ENCODE measurements at regions not wholly inside any gene's neighbourhood (a gene's known extent, or its start where the extent isn't known, plus 50 kb on each side); places are given as distances from the start of the nearest gene placed in this dataset.
"Not testable (repeated sequence)": the region's sequence is repeated elsewhere in the genome, so short reads cannot be mapped to it uniquely, and the experiment has no call there.

GRCh38 chr4:60663769-60664168 is 536.4 kb upstream of the ADGRL3 start:
- intact Hi-C loops (cut with DNase I; ENCODE audit: low total_unique reads) = no loop called here
- TF ChIP-seq POLR2AphosphoS5 (IDR thresholded peaks at IDR 0.05) (no peak), POLR2A (IDR thresholded peaks at IDR 0.05) (no peak), EP300 (IDR thresholded peaks at IDR 0.05) (no peak), CTCF (IDR thresholded peaks at IDR 0.05) (no peak)
- DNase-seq = no peak
- WGBS, 5 donors = 83 to 94% (median 92%) methylated on average over 4 of the region's 4 CpGs
- no peak overlapping the region for H3K27ac ChIP-seq
- H3K4me1 ChIP-seq = no peaks in the 10 kb centered on the region
- H3K9me3 ChIP-seq = no peaks in the 10 kb centered on the region
- no peaks in the 10 kb centered on the region for H3K27me3 ChIP-seq
- no peaks in the 10 kb centered on the region for H3K36me3 ChIP-seq
- no peak overlapping the region for H3K4me3 ChIP-seq

- intact Hi-C loops (cut with DNase I; ENCODE audit: low total_unique reads) = no loop called here
- DNase-seq = no peak
- Histone ChIP-seq H3K36me3 (no peaks in the 10 kb centered on the region), H3K4me3 (no peak overlapping the region), H3K4me1 (no peaks in the 10 kb centered on the region), H3K9me3 (no peaks in the 10 kb centered on the region), H3K27me3 (no peaks in the 10 kb centered on the region), H3K27ac (no peak overlapping the region)
- no peak for TF ChIP-seq POLR2A (IDR thresholded peaks at IDR 0.05)
- TF ChIP-seq CTCF (IDR thresholded peaks at IDR 0.05) = no peak
- no peak for TF ChIP-seq EP300 (IDR thresholded peaks at IDR 0.05)
- TF ChIP-seq POLR2AphosphoS5 (IDR thresholded peaks at IDR 0.05) = no peak
- 48 to 58% (median 50%) methylated on average over 1 of the region's 1 CpG for WGBS, 5 donors
These were observed 517.2 kb upstream of the ADGRL3 start for GRCh38 chr4:60682901-60683300.

- TF ChIP-seq POLR2AphosphoS5 (IDR thresholded peaks at IDR 0.05) = no peak
- no peak for TF ChIP-seq CTCF (IDR thresholded peaks at IDR 0.05)
- TF ChIP-seq POLR2A (IDR thresholded peaks at IDR 0.05) = no peak
- TF ChIP-seq EP300 (IDR thresholded peaks at IDR 0.05) = no peak
- 55 to 86% (median 76%) methylated on average over 1 of the region's 1 CpG for WGBS, 5 donors
- Histone ChIP-seq H3K4me3 (no peak overlapping the region), H3K36me3 (no peaks in the 10 kb centered on the region), H3K4me1 (no peaks in the 10 kb centered on the region), H3K9me3 (no peaks in the 10 kb centered on the region), H3K27ac (no peak overlapping the region), H3K27me3 (no peaks in the 10 kb centered on the region)
- intact Hi-C loops (cut with DNase I; ENCODE audit: low total_unique reads) = no loop called here
- DNase-seq = no peak
These were observed 516.8 kb upstream of the ADGRL3 start for GRCh38 chr4:60683357-60683756.

DNA sequence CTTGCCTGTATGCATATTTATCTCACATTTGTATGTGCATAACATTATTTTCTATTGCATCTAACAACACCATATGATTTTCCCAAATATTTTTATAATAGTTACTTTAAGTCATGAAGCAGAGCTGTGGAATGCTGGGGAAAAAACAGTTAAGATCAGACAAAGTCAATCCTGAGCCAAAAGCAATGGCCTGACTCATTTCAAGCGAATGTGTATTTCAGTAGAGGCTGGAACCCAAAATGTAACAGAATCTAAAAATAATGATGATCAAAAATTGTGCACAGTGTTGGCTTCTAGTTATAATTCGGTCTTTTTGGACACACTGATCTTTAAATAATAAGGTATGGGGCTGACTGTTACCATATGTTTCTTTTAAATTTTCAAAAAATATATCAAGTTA is 516.2 kb upstream of the ADGRL3 start:
- H3K9me3 ChIP-seq = no peaks in the 10 kb centered on the region
- WGBS, 5 donors = 44 to 70% (median 55%) methylated on average over 2 of the region's 2 CpGs
- H3K36me3 ChIP-seq = no peaks in the 10 kb centered on the region
- no peak overlapping the region for H3K27ac ChIP-seq
- H3K4me3 ChIP-seq = no peak overlapping the region
- H3K4me1 ChIP-seq = no peaks in the 10 kb centered on the region
- DNase-seq = peak in 1 of 2 donors; percentile 25
- no peaks in the 10 kb centered on the region for H3K27me3 ChIP-seq
- intact Hi-C loops (cut with DNase I; ENCODE audit: low total_unique reads) = no loop called here
- TF ChIP-seq POLR2AphosphoS5 (IDR thresholded peaks at IDR 0.05) = no peak
- TF ChIP-seq POLR2A (IDR thresholded peaks at IDR 0.05) = no peak
- TF ChIP-seq EP300 (IDR thresholded peaks at IDR 0.05) = no peak
- no peak for TF ChIP-seq CTCF (IDR thresholded peaks at IDR 0.05)

GRCh38 chr4:60696062-60696461 is 504.1 kb upstream of the ADGRL3 start:
- H3K36me3 ChIP-seq; DNase-seq; intact Hi-C loops (cut with DNase I; ENCODE audit: low total_unique reads); H3K27ac ChIP-seq; H3K4me1 ChIP-seq; H3K4me3 ChIP-seq; H3K27me3 ChIP-seq: not testable (repeated sequence)
- 81 to 88% (median 86%) methylated on average over 5 of the region's 5 CpGs for WGBS, 5 donors
- peaks cover 0 to 20% (median 0%) of the 10 kb centered on the region in 4 donors for H3K9me3 ChIP-seq
